Endothelial cell of umbilical vein (primary cell): ENCODE measurements at regions not wholly inside any gene's neighbourhood (a gene's known extent, or its start where the extent isn't known, plus 50 kb on each side); places are given as distances from the start of the nearest gene placed in this dataset.

Experiments used
- BruUV-seq: library from RNA; stranded (reverse); fragments of 400-500 nt; replicated peaks from 2 replicates; lab custom pipeline; 2021; lab: Mats Ljungman, UMichigan
- CTCF ChIA-PET: fragments of 300-600, 350-600 bp; sonication (Branson Sonifier 250); formaldehyde crosslinking; loops from one replicate; lab custom pipeline; 2021; ENCODE audit warnings: antibody characterized with exemption, inconsistent platforms; lab: Charles Lee
- POLR2A ChIA-PET: fragments of 300-600, 350-600 bp; sonication (Branson Sonifier 250); formaldehyde crosslinking; loops from one replicate; lab custom pipeline; 2021; ENCODE audit warnings: antibody characterized with exemption, inconsistent platforms; lab: Charles Lee
- DNase-seq: peaks from one replicate; pipeline ENCODE4 v3.0.0-alpha.2; 2011; ENCODE audit warnings: low read depth, low spot score
- FAIRE-seq: peaks from 2 replicates; lab custom pipeline; 2011; peaks lifted over from hg19 to GRCh38; lab: Jason Lieb, UNC
- H2AFZ ChIP-seq: 2 replicates; pipeline ENCODE4 v1.6.0; 2012; ENCODE audit warnings: low read depth, low read length, control low read depth, inconsistent platforms
- H3K27ac ChIP-seq: 2 replicates; pipeline ENCODE4 v1.5.1; 2011; ENCODE audit warnings: low read depth, mild to moderate bottlenecking, control low read depth, low read length, moderate library complexity; ENCODE audit not compliant: insufficient read depth
- H3K27me3 ChIP-seq, 2 experiments: 2 replicates each; pipeline versions ENCODE4 v1.6.0 to v1.6.1; 2011; ENCODE audit warnings: low read length in 2 of 2, mixed read lengths in 1 of 2; ENCODE audit not compliant: control insufficient read depth in 2 of 2, insufficient read depth in 2 of 2
- H3K36me3 ChIP-seq, 2 experiments: 2 replicates in 1 of 2; 3 replicates in 1 of 2; pipeline ENCODE4 v1.5.1; 2011; ENCODE audit warnings: low read length in 2 of 2, mild to moderate bottlenecking in 1 of 2, moderate library complexity in 1 of 2; ENCODE audit not compliant: control insufficient read depth in 2 of 2, insufficient read depth in 2 of 2; ENCODE audit errors: extremely low read depth in 1 of 2
- H3K4me1 ChIP-seq: 3 replicates; pipeline ENCODE4 v1.5.1; 2011; ENCODE audit warnings: mild to moderate bottlenecking, low read length; ENCODE audit not compliant: control insufficient read depth, insufficient read depth; ENCODE audit errors: extremely low read depth
- H3K4me2 ChIP-seq: 2 replicates; pipeline ENCODE4 v1.6.1; 2011; ENCODE audit warnings: low read length, control low read depth, mixed read lengths; ENCODE audit not compliant: insufficient read depth
- H3K4me3 ChIP-seq, 3 experiments: fragments of 200-600 bp in 1 of 3; sonication (generic), shearing (Covaris generic) in 1 of 3; replicated peaks in 1 of 3; 2 replicates each; pipeline ENCODE4 v1.5.1; 2011 to 2016; ENCODE audit warnings: control low read depth in 3 of 3, low read length in 3 of 3, mild to moderate bottlenecking in 2 of 3, inconsistent platforms in 1 of 3, low read depth in 1 of 3, moderate library complexity in 1 of 3; ENCODE audit not compliant: insufficient read depth in 1 of 3
- H3K79me2 ChIP-seq: 2 replicates; pipeline ENCODE4 v1.6.0; 2012; ENCODE audit warnings: low read length, inconsistent platforms; ENCODE audit not compliant: control insufficient read depth, insufficient read depth
- H3K9ac ChIP-seq: replicated peaks from 2 replicates; pipeline ENCODE3; 2011; ENCODE audit warnings: low read length, control low read depth; ENCODE audit not compliant: insufficient read depth; ENCODE audit errors: extremely low read depth
- H3K9me1 ChIP-seq: replicated peaks from 3 replicates; pipeline ENCODE4 v1.6.0; 2011; ENCODE audit warnings: mild to moderate bottlenecking, low read length; ENCODE audit not compliant: control insufficient read depth, insufficient read depth; ENCODE audit errors: extremely low read depth
- H3K9me3 ChIP-seq: replicated peaks from 2 replicates; pipeline ENCODE4 v1.5.1; 2012; ENCODE audit warnings: low read length, inconsistent platforms; ENCODE audit not compliant: control insufficient read depth, insufficient read depth
- H4K20me1 ChIP-seq: replicated peaks from 2 replicates; pipeline ENCODE3; 2011; ENCODE audit warnings: mild to moderate bottlenecking, low read length; ENCODE audit not compliant: control insufficient read depth, insufficient read depth; ENCODE audit errors: extremely low read depth
- EZH2 ChIP-seq: IDR thresholded peaks from 2 replicates; pipeline ENCODE4 v1.6.1; 2012; ENCODE audit warnings: borderline replicate concordance, low read depth, mild to moderate bottlenecking, moderate library complexity, low read length, inconsistent platforms; ENCODE audit not compliant: severe bottlenecking
- FOS ChIP-seq: IDR thresholded peaks from 2 replicates; pipeline ENCODE4 v1.6.1; 2011; ENCODE audit warnings: mild to moderate bottlenecking, low read length, moderate library complexity, borderline replicate concordance; ENCODE audit not compliant: insufficient read depth
- GATA2 ChIP-seq: IDR thresholded peaks from 2 replicates; pipeline ENCODE4 v1.7.0; 2011; ENCODE audit warnings: low read depth, mild to moderate bottlenecking, moderate library complexity, mixed read lengths, low read length; ENCODE audit not compliant: insufficient read length, insufficient read depth
- JUN ChIP-seq: IDR thresholded peaks from 2 replicates; pipeline ENCODE4 v1.6.1; 2011; ENCODE audit warnings: borderline replicate concordance, low read depth; ENCODE audit not compliant: insufficient read length, insufficient read depth
- MYC ChIP-seq: IDR thresholded peaks from one replicate; pipeline ENCODE4 v1.6.1; 2011; ENCODE audit warnings: mild to moderate bottlenecking, low read depth, low read length
- POLR2A ChIP-seq: IDR thresholded peaks from 2 replicates; pipeline ENCODE4 v1.6.1; 2012; ENCODE audit warnings: low read depth, mild to moderate bottlenecking, control low read depth, low read length
- POLR2AphosphoS5 ChIP-seq: IDR thresholded peaks from 2 replicates; pipeline ENCODE4 v1.6.1; 2012; ENCODE audit warnings: low read depth, mild to moderate bottlenecking, control low read depth, low read length, moderate library complexity; ENCODE audit not compliant: insufficient read depth
- dilution Hi-C: fragments of 300-500 bp; cut with MboI; formaldehyde crosslinking; loops from one replicate; pipeline ENCODE4 v1.15.0; 2019; ENCODE audit warnings: low sequenced_read_pairs; ENCODE audit not compliant: extremely low pct_ligation_motif_present
- intact Hi-C: fragments of 100-400 bp; cut with micrococcal nuclease; formaldehyde crosslinking; loops from one replicate; pipeline ENCODE4 v1.10.0; 2022
- TF ChIP-seq, protein P1 (sequence below), 2 donors: IDR thresholded peaks; 1 replicate in 1 of 2; 2 replicates in 1 of 2; pipeline ENCODE4 v1.5.1; 2011; ENCODE audit warnings: low read length in 2 of 2, mild to moderate bottlenecking in 2 of 2, moderate library complexity in 2 of 2, control low read depth in 1 of 2, inconsistent platforms in 1 of 2, low read depth in 1 of 2; ENCODE audit not compliant: insufficient read depth in 1 of 2; ENCODE audit errors: extremely low read depth in 1 of 2
- TF ChIP-seq, protein P2 (sequence below): IDR thresholded peaks from 2 replicates; pipeline ENCODE4 v1.6.1; 2011; ENCODE audit not compliant: insufficient read depth, insufficient read length

DNA sequence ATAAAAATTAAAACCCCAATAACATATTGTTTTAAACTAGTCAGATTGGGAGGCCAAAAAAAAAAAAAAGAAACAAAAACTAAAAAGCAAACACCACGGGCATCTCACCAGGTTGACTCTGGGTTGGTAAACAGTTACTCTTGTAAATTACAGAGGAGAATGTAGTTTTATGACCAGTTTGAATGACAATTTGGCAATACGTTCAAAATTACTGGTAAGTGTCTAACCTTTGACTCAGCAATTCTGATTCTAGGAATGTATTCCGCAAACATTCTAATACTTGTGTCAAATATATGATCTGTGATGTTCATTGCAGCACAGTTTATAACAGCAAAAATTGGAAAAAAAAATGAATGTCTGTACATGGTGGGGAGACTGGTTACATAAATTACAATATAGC is 1376.0 kb downstream of the TBC1D22A start:
- Histone ChIP-seq H3K79me2 (no peaks in the 10 kb centered on the region), H3K27me3 (no peaks in the 10 kb centered on the region), H3K9ac (no peak overlapping the region), H3K9me3 (peaks cover 12% of the 10 kb centered on the region), H3K4me2 (no peak overlapping the region), H3K9me1 (no peaks in the 10 kb centered on the region), H3K4me3 (no peak overlapping the region), H2AFZ (no peak overlapping the region), H3K4me1 (no peaks in the 10 kb centered on the region), H3K27ac (no peak overlapping the region), H4K20me1 (no peaks in the 10 kb centered on the region), H3K36me3 (no peaks in the 10 kb centered on the region)
- ChIA-PET CTCF (no interaction called here), POLR2A (no interaction called here)
- DNase-seq (no peak), FAIRE-seq (no peak)
- no peak for TF ChIP-seq FOS
- TF ChIP-seq GATA2: no peak
- no peak for TF ChIP-seq JUN
- TF ChIP-seq, protein P1, sequence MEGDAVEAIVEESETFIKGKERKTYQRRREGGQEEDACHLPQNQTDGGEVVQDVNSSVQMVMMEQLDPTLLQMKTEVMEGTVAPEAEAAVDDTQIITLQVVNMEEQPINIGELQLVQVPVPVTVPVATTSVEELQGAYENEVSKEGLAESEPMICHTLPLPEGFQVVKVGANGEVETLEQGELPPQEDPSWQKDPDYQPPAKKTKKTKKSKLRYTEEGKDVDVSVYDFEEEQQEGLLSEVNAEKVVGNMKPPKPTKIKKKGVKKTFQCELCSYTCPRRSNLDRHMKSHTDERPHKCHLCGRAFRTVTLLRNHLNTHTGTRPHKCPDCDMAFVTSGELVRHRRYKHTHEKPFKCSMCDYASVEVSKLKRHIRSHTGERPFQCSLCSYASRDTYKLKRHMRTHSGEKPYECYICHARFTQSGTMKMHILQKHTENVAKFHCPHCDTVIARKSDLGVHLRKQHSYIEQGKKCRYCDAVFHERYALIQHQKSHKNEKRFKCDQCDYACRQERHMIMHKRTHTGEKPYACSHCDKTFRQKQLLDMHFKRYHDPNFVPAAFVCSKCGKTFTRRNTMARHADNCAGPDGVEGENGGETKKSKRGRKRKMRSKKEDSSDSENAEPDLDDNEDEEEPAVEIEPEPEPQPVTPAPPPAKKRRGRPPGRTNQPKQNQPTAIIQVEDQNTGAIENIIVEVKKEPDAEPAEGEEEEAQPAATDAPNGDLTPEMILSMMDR (IDR thresholded peaks at IDR 0.05; ENCODE audit: extremely low read depth in 1 of 2, insufficient read depth in 1 of 2, low read depth in 1 of 2, low read length in 2 of 2): no peak
- TF ChIP-seq, protein P2, sequence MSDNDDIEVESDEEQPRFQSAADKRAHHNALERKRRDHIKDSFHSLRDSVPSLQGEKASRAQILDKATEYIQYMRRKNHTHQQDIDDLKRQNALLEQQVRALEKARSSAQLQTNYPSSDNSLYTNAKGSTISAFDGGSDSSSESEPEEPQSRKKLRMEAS: no peak
- no peak for TF ChIP-seq POLR2AphosphoS5
- TF ChIP-seq MYC: no peak
- no peak for TF ChIP-seq POLR2A
- no peak for TF ChIP-seq EZH2
- dilution Hi-C loops (no loop called here), intact Hi-C loops (no loop called here)
- no TSS peak for BruUV-seq
